ENCODE measurements at regions not wholly inside any gene's neighbourhood (a gene's known extent, or its start where the extent isn't known, plus 50 kb on each side); places are given as distances from the start of the nearest gene placed in this dataset.

GRCh38 chr1:68378296-68379084 is 71.3 kb downstream of the RPE65 start:
- in situ Hi-C loops (cut with MboI; ENCODE audit: low sequenced_read_pairs, unreplicated experiment), result no loop called here
- TF ChIP-seq CTCF (IDR thresholded peaks at IDR 0.05; ENCODE audit: borderline replicate concordance, control extremely low read depth, extremely low read depth, insufficient read depth, missing control alignments), result no peak
- no peak for DNase-seq (ENCODE audit: low spot score)

GRCh38 chr1:68377098-68377497 is 72.7 kb downstream of the RPE65 start:
- no peak for TF ChIP-seq CTCF (IDR thresholded peaks at IDR 0.05; ENCODE audit: borderline replicate concordance, control extremely low read depth, extremely low read depth, insufficient read depth, missing control alignments)
- in situ Hi-C loops (cut with MboI; ENCODE audit: low sequenced_read_pairs, unreplicated experiment), result no loop called here
- DNase-seq (ENCODE audit: low spot score), result no peak

- no peak for TF ChIP-seq CTCF (IDR thresholded peaks at IDR 0.05; ENCODE audit: borderline replicate concordance, control extremely low read depth, extremely low read depth, insufficient read depth, missing control alignments)
- no peak for DNase-seq (ENCODE audit: low spot score)
- in situ Hi-C loops (cut with MboI; ENCODE audit: low sequenced_read_pairs, unreplicated experiment), result no loop called here
Observed at GRCh38 chr1:68376441-68376840, 73.3 kb downstream of the RPE65 start.

GRCh38 chr1:68375919-68376318 is 73.8 kb downstream of the RPE65 start:
- no peak for TF ChIP-seq CTCF (IDR thresholded peaks at IDR 0.05; ENCODE audit: borderline replicate concordance, control extremely low read depth, extremely low read depth, insufficient read depth, missing control alignments)
- in situ Hi-C loops (cut with MboI; ENCODE audit: low sequenced_read_pairs, unreplicated experiment), result no loop called here
- DNase-seq (ENCODE audit: low spot score), result no peak

GRCh38 chr1:68373173-68373572 is 76.6 kb downstream of the RPE65 start:
- in situ Hi-C loops (cut with MboI; ENCODE audit: low sequenced_read_pairs, unreplicated experiment), result no loop called here
- no peak for TF ChIP-seq CTCF (IDR thresholded peaks at IDR 0.05; ENCODE audit: borderline replicate concordance, control extremely low read depth, extremely low read depth, insufficient read depth, missing control alignments)
- DNase-seq (ENCODE audit: low spot score), result no peak

- in situ Hi-C loops (cut with MboI; ENCODE audit: low sequenced_read_pairs, unreplicated experiment), result no loop called here
- TF ChIP-seq CTCF (IDR thresholded peaks at IDR 0.05; ENCODE audit: borderline replicate concordance, control extremely low read depth, extremely low read depth, insufficient read depth, missing control alignments), result no peak
- no peak for DNase-seq (ENCODE audit: low spot score)
Observed at GRCh38 chr1:68372487-68372886, 77.3 kb downstream of the RPE65 start.
